Nephron progenitor cell (in vitro differentiated cells): ENCODE measurements at regions not wholly inside any gene's neighbourhood (a gene's known extent, or its start where the extent isn't known, plus 50 kb on each side); places are given as distances from the start of the nearest gene placed in this dataset.

Source experiments
- DNase-seq: peaks from one replicate; pipeline ENCODE4 v3.0.0; 2021
- H3K27ac Mint-ChIP-seq: 2 replicates; pipeline ENCODE4 v1.8.0; 2021; ENCODE audit warnings: mild to moderate bottlenecking, moderate library complexity, mixed read lengths
- H3K27me3 Mint-ChIP-seq: 2 replicates; pipeline ENCODE4 v1.8.0; 2021; ENCODE audit warnings: mild to moderate bottlenecking, low read depth, mixed read lengths; ENCODE audit not compliant: poor library complexity
- H3K36me3 Mint-ChIP-seq: 2 replicates; pipeline ENCODE4 v1.8.0; 2021; ENCODE audit warnings: low read depth, mixed read lengths
- H3K4me1 Mint-ChIP-seq: 2 replicates; pipeline ENCODE4 v1.8.0; 2021; ENCODE audit warnings: mixed read lengths
- H3K4me3 Mint-ChIP-seq: 2 replicates; pipeline ENCODE4 v1.8.0; 2021; ENCODE audit warnings: mild to moderate bottlenecking, moderate library complexity, mixed read lengths
- H3K9me3 Mint-ChIP-seq: 2 replicates; pipeline ENCODE4 v1.8.0; 2021; ENCODE audit warnings: mild to moderate bottlenecking, moderate library complexity, mixed read lengths
- CTCF ChIP-seq: fragments of 200-600 bp; sonication (generic); IDR thresholded peaks from 2 replicates; pipeline ENCODE4 v1.5.0; 2021; ENCODE audit warnings: antibody characterized with exemption

GRCh38 chr2:129255610-129256313 is 723.7 kb upstream of the RAB6C start:
- H3K36me3 Mint-ChIP-seq: no peaks in the 10 kb centered on the region
- peaks cover 19% of the 10 kb centered on the region for H3K9me3 Mint-ChIP-seq
- peaks cover 14% of the 10 kb centered on the region for H3K27me3 Mint-ChIP-seq
- peaks cover 10% of the 10 kb centered on the region for H3K4me1 Mint-ChIP-seq
- H3K4me3 Mint-ChIP-seq: no peak overlapping the region
- no peak overlapping the region for H3K27ac Mint-ChIP-seq
- no peak for DNase-seq
- no peak for TF ChIP-seq CTCF

- peaks cover 13% of the 10 kb centered on the region for H3K27me3 Mint-ChIP-seq
- H3K4me3 Mint-ChIP-seq: no peak overlapping the region
Observed at GRCh38 chr2:129256642-129257041, 722.8 kb upstream of the RAB6C start.

GRCh38 chr2:129262934-129263333 is 716.5 kb upstream of the RAB6C start:
- Mint-ChIP-seq H3K36me3 (peaks cover 12% of the 10 kb centered on the region), H3K4me3 (no peak overlapping the region), H3K4me1 (peaks cover 8% of the 10 kb centered on the region), H3K27ac (no peak overlapping the region), H3K9me3 (peaks cover 49% of the 10 kb centered on the region), H3K27me3 (peaks cover 9% of the 10 kb centered on the region)
- no peak for TF ChIP-seq CTCF
- DNase-seq: no peak

More at GRCh38 chr2:129256642-129257041, 722.8 kb upstream of the RAB6C start:
- no peak for DNase-seq
- TF ChIP-seq CTCF: no peak
- H3K36me3 Mint-ChIP-seq: no peaks in the 10 kb centered on the region
- H3K4me1 Mint-ChIP-seq: peaks cover 10% of the 10 kb centered on the region
- H3K9me3 Mint-ChIP-seq: peaks cover 23% of the 10 kb centered on the region
- H3K27ac Mint-ChIP-seq: no peak overlapping the region

GRCh38 chr2:129263939-129264338 is 715.5 kb upstream of the RAB6C start:
- peaks cover 52% of the 10 kb centered on the region for H3K9me3 Mint-ChIP-seq

GRCh38 chr2:129267559-129267958 is 711.9 kb upstream of the RAB6C start:
- Mint-ChIP-seq H3K4me1 (peaks cover 4% of the 10 kb centered on the region), H3K9me3 (peaks cover 66% of the 10 kb centered on the region), H3K4me3 (no peak overlapping the region), H3K36me3 (peaks cover 16% of the 10 kb centered on the region), H3K27ac (no peak overlapping the region), H3K27me3 (peaks cover 5% of the 10 kb centered on the region)
- TF ChIP-seq CTCF: no peak
- no peak for DNase-seq

More at GRCh38 chr2:129263939-129264338, 715.5 kb upstream of the RAB6C start:
- Mint-ChIP-seq H3K4me1 (peaks cover 8% of the 10 kb centered on the region), H3K27me3 (peaks cover 9% of the 10 kb centered on the region), H3K36me3 (peaks cover 12% of the 10 kb centered on the region), H3K4me3 (no peak overlapping the region), H3K27ac (no peak overlapping the region)
- DNase-seq: no peak
- TF ChIP-seq CTCF: no peak
